HG03108 (cell line): ENCODE measurements at regions not wholly inside any gene's neighbourhood (a gene's known extent, or its start where the extent isn't known, plus 50 kb on each side); places are given as distances from the start of the nearest gene placed in this dataset.

Experiments used
- ATAC-seq: cut with Tn5 transposase; IDR thresholded peaks from one replicate; pipeline ENCODE4 v1.9.1; 2021; ENCODE audit warnings: moderate library complexity; ENCODE audit not compliant: unreplicated experiment

DNA sequence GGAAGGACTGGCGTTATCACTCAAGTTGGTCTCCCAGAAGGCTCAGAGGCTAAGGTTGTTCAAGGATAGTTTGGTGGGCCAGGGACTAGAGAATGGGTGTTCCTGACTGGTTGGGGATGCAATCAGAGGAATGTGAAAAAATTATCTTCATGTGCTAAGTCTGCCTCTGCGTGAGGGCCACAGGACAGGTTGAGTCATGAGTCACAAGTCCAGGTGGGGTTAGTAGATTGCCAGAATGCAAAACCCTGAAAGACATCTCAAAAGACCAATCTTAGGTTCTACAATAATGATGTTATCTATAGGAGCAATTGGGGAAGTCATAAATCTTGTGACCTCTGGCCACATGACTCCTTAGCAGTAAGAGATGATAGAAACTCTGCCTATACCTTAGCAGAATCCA is 220.1 kb upstream of the EEA1 start:
- ATAC-seq: no peak

GRCh38 chr12:93151079-93151762 is 222.1 kb upstream of the EEA1 start:
- no peak for ATAC-seq

GRCh38 chr12:93152617-93153016 is 223.5 kb upstream of the EEA1 start:
- no peak for ATAC-seq

GRCh38 chr12:93153321-93153720 is 224.2 kb upstream of the EEA1 start:
- ATAC-seq: no peak

GRCh38 chr12:93154096-93154728 is 223.5 kb upstream of the NUDT4 start:
- no peak for ATAC-seq

DNA sequence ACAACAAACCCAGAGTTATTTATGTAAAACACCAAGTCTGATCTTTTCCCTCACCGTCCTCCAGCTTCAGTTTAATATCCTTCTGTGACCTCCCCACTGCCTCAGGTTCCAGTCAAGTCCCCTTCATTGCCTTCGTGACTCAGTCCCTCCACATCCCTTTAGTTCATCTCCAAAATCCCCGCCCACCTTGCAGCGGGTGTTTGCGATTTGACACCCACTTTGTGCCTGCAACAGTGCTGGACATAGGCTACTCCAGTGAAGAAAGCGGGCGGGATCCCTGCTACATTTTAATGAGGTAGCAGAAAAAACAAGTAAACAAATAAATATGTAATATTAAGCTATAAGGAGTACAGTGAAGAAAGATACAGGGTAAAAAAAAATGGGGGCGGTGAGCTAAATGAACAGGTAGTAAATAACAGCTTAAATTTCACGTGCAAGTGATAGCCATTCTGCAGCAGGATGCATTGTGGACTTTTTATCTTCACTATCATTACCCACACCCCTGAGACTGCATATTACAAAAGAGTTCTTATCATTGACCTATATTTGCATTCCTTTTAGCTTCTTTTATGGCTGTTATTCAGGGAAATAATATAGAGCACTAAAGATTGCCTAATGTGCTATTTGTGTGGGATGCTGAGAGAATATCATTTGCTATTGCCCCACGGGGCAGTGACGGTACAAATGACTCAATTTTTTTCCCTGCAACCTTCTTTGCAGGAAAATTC is 222.8 kb upstream of the NUDT4 start:
- ATAC-seq: no peak

- ATAC-seq: no peak
These were observed 221.5 kb upstream of the NUDT4 start for GRCh38 chr12:93156086-93156716.

DNA sequence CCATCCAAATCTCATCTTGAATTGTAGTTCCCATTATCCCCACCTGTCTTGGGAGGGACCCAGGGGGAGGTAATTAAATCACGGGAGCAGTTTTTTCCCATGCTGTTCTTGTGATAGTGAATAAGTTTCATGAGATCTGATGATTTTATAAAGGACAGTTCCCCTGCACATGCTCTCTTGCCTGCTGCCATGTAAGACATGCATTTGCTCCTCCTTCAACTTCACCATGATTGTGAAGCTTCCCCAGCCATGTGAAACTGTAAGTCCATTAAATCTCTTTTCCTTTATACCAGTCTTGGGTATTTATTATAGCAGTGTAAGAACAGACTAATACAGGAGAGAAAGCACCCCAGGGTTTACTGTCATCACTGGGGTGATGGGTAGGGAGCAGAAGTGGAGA is 220.4 kb upstream of the NUDT4 start:
- no peak for ATAC-seq

DNA sequence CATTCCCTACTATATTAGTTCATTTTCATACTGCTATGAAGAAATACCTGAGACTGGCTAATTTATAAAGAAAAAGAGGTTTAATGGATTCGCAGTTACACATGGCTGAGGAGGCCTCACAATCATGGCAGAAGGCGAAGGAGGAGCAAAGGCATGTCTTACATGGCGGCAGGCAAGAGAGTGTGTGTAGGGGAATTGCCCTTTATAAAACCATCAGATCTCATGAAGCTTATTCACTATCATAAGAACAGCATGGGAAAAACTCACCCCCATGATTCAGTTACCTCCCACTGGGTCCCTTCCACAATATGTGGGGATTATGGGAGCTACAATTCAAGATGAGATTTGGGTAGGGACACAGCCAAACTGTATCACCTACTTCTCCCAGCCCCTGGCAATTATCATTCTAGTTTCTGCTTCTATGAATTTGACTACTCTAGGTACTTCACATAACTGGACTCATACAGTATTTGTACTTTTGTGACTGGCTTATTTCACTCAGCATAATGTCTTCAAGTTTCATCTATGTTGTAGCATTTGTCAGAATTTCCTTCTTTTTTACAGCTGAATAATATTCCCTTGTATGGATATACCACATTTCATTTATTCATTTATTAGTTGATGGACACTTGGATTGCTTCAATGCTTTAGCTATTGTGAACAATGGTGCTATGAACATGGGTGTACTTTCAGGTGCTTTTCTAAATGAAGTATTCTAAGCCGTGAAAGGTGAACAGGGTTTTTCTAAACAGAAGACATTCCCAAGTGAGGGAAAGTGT is 219.5 kb upstream of the NUDT4 start:
- ATAC-seq: no peak

DNA sequence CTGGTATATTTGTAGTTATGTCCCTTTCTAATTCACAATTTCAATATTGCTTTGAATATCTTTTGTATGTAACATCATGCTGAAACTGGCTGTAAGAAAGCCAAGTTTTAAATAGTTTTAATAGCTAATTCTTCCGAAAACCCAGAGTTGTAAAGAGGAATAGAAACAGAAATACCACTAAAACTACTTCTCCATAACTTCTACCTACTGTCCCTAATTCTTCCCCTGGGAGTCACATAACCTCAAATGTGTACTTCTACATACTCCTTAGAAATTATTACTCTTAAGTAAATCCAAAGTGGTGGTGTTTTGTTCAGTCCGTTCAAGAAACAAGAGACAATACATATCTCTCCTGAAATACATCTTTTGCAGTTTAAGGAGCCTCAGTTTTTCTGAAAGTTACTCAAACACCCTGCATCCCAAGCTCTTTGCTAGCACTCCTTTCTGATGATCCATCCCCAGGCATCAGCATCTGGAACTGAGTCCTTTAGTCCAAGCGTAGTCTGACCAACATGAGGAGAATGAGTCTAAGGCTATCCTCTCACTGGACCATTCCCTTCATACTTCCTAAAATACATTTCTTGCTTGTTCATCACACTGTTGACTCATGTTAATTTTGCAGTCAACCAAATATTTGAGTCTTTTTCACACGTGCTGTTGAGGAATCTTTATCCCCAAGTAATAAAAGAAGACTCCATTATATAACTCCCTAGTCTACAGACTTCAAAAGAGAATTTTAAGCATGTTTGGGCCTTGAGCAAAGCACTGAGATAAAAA is 214.3 kb upstream of the NUDT4 start:
- no peak for ATAC-seq

- no peak for ATAC-seq
These were observed 213.4 kb upstream of the NUDT4 start for GRCh38 chr12:93164103-93164880.

GRCh38 chr12:93165384-93165932 is 212.3 kb upstream of the NUDT4 start:
- no peak for ATAC-seq

DNA sequence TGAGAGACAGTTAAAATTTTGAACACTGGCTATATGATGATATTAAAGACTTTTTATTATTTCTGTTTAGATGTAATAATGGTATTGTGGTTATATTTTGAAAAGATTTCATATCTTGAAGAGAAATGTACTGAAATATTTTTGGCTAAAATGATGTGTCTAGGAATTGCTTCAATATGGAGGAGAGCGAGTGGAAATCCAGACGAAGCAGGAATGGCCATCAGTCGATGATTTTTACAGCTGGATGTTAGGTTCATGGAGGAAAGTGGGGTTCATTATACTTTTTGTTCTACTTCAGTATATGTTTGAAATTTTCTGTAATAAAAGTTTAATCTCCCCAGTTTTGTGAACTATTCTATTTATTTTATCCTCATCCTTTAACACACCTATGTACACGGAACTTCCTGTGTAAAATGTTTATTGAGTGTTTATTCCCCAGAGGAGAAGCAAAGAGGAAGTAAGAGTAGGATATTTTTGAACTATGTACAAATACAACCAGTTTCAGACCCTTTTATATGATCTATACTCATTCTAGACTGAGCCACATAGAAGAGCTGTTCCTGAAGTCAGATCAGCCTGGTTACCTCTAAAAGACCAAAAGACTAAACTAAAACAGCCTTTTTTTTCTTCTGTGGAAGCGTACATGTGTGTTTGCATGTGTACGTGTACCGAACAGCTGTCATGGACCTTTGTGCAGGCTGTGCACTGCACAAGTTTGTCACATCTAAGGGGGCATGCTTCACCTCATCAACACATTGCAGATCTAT is 211.0 kb upstream of the NUDT4 start:
- peak; percentile 84 for ATAC-seq

GRCh38 chr12:93167331-93167730 is 210.4 kb upstream of the NUDT4 start:
- no peak for ATAC-seq

GRCh38 chr12:93167841-93168492 is 209.8 kb upstream of the NUDT4 start:
- peak; percentile 54 for ATAC-seq

DNA sequence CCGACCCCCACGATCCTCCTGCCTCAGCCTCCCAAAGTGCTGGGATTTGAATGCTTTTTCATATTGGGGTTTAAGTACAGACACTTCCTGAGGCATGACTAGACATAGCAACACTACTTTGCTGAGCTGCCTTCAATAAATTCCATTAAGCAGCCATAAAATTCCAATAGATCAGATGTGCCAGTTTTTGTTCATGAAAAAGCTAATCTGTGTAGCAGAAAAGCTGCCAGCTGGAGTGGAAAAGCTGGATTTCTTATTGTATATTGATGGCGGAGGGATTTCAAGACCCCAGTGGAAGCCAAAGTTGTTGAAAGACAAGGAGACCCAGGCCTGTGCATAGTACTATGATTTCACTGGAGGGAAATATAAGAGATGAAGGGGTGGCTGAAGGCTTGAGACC is 209.0 kb upstream of the NUDT4 start:
- no peak for ATAC-seq

GRCh38 chr12:93169536-93169935 is 208.2 kb upstream of the NUDT4 start:
- ATAC-seq: no peak

GRCh38 chr12:93170928-93171327 is 206.8 kb upstream of the NUDT4 start:
- no peak for ATAC-seq
